GM18499 (cell line): ENCODE measurements at regions not wholly inside any gene's neighbourhood (a gene's known extent, or its start where the extent isn't known, plus 50 kb on each side); places are given as distances from the start of the nearest gene placed in this dataset.
"Not testable (repeated sequence)": the region's sequence is repeated elsewhere in the genome, so short reads cannot be mapped to it uniquely, and the experiment has no call there.

ENCODE experiments used
- ATAC-seq: cut with Tn5 transposase; IDR thresholded peaks from one replicate; pipeline ENCODE4 v1.9.1; 2021; ENCODE audit warnings: moderate number of reproducible peaks; ENCODE audit not compliant: insufficient read depth, unreplicated experiment

DNA sequence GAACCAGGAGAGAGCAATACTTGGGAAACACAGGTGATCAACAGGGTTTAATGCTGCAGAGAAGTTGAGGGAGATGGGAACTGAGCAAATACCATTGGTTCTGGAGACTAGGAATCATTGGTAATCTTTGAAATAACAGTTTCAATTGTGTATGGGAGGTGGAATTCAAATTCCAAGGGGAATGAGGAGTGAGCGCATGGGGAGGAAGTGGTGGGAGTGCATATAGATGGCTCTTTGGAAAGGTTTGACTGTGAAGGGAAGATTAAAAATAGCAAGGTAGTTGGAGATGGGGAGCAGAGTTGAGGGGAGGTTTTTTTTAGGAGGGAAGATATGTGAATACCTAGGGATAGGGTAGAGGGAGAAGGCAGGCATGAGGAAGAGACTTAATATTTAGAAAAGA is 51.1 kb upstream of the ROPN1 start:
- ATAC-seq = no peak

GRCh38 chr3:124044956-124045355 is 53.0 kb upstream of the ROPN1 start:
- no peak for ATAC-seq

GRCh38 chr3:124048967-124049798 is 57.3 kb upstream of the ROPN1 start:
- ATAC-seq = no peak

DNA sequence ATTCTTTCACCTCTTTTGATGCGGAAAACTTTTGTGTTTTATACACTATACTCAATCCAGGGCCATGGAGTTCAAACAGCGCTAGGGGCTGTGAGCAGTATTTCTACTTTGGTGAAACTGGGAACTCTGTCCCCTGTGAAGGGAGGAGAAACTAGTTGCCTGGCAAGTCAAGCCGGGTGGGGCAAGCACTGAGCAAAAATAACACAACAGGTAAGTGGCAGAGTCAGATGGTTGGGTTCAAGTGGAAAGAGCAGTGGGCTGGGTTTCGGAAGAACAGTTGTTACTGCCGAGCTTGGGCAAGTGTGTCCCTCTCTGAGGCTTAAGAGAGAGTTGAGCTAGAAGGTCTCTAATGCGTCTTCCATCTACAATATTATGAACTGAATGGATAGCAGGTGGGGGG is 59.7 kb upstream of the ROPN1 start:
- no peak for ATAC-seq

DNA sequence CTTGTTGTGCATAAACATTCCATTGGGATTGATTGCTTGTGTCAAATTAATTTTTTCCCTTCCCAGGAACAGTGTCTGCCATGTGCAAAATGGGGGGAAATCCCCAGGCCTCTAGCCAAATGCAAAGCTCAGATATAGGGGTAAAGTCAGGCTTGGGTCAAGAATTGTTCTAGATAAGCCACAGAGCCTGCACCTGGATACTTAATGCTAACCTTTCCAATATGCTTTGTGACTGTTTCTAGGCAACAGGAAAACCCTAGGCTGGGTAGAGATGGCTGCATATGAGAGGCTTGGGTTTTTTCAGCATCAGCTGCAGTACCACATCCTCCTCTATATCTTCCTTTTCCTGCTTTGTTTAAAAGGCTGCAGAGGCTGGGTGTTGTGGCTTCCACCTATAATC is 61.9 kb upstream of the ROPN1 start:
- ATAC-seq = no peak

GRCh38 chr3:124056846-124057245 is 64.9 kb upstream of the ROPN1 start:
- ATAC-seq = no peak

DNA sequence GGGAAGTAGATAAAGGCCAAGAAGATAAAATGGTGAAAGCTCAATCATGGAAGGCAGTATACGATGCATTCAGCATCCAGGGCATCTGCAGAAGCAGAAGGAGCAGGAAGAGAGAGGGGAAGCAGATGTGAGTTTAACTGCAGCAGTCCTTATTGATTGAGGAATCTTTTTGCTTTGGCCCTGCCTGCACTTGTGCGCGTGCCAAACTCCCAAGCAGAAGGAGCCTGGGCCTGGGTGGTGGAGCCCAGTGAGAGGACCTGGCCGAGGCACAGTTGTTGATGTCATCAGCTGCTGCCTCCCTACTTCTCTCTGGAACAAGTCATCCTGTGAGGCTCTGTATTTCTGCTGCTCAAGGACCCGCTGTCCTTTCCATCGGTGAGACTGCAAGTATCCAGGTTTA is 65.5 kb upstream of the ROPN1 start:
- ATAC-seq = no peak

DNA sequence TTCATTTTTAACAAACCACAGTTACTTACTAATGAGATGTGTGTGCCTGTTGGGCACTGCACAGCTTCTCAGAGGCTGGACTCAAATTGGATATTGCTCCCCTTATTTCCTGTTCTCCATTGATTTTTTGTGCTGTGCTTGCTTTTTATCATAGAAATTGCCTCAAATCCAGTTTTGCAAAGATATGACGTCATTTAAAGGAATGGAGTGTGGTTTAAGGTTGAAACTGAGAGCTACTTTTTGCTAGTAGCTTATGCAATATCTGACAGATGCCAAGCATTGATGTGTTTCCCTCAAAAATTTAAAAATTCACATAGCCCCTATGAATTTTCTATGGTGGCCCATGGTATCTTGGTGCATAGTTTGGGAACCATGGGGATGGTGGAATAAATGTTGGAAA is 67.7 kb upstream of the ROPN1 start:
- no peak for ATAC-seq

DNA sequence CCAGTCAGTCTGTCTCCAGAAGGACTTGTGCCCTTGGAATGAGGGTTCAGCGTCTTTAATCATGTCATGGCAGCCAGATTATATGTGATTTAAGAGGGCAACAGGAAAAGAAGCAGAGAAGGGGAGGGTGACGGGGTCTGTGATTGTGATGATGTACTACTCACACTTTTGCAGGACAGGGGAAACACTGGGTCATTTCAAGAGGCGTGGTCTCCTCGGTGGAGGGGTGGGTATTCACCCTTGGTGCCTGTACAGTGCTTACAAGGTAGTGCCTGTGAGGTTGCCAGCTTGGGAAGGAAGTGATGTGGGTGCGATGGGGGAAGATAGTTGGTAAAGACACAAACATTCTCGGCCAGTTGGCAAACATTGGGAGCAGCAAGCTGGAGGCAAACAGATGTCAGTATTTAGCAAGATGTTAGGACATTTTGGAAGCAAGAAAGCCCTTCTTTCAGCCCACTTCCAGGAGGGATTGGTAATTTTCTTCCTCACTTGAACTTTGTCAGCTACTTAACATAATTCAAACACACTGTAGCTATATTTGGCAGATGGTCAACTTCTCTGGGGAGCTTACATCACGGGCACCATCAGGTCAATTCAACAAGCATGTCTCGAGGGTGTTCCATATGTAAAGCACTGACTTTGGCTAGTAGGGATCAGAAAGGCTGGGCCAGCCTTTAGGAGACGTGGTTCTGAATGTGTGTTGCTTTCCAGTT is 71.4 kb upstream of the ROPN1 start:
- no peak for ATAC-seq

DNA sequence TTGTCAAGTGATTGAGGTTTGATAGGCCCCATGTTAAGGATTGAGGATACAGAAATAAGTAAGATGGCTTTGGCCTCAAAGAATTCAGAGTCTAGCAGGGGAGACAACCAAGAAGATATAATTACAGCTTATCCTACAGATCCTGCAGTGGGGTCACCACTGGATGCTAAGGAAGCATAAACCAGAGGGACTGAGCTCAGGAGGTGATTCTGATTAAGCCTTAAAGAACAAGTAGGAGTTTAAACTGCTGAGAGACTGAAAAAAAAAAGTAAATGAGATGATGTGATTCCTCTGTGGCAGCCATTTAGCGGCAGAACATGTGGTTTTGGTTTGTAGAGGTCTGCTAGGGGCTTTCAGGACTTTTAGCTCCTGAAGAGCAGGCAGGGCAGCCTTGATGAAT is 72.1 kb upstream of the ROPN1 start:
- ATAC-seq = no peak

GRCh38 chr3:124066543-124066942 is 74.6 kb upstream of the ROPN1 start:
- not testable (repeated sequence) for ATAC-seq

DNA sequence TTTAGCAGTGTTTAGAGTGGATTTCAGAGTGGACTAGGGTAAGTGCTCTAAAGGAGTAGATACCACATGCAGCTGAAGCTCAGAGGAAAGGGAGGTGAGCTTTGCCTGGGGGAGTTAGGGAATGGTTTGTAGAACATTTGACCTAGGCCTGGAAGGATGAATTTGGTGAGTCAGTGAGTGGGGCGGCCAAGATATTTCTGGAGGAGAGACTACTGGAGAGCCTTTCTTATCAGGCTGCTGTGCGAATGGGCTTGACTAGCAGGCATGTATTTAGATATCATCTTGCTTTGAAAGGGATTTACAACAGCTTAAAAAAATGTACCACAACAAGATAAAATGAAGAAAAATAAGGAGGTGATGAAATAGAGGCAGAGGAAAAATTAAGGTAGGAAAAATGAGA is 77.8 kb upstream of the ROPN1 start:
- not testable (repeated sequence) for ATAC-seq

DNA sequence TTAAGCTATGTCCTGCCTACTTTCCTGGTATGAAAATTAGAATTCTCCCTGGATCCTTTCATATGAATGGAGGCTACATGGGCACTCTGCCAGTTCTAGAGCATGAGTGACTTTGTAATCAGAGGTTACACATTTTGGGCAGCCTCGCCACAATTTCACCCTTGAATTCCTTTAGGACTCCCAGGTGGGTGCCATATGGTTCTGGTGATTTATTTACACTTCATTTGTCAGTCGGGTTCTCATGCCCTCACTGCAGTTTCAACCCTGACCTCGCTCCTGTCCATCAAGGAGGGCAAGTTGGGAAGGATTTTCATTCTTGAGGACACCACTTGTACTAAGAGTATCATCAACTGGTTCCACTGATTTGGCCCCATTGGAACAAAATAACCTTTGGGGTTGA is 83.2 kb upstream of the ROPN1 start:
- not testable (repeated sequence) for ATAC-seq

DNA sequence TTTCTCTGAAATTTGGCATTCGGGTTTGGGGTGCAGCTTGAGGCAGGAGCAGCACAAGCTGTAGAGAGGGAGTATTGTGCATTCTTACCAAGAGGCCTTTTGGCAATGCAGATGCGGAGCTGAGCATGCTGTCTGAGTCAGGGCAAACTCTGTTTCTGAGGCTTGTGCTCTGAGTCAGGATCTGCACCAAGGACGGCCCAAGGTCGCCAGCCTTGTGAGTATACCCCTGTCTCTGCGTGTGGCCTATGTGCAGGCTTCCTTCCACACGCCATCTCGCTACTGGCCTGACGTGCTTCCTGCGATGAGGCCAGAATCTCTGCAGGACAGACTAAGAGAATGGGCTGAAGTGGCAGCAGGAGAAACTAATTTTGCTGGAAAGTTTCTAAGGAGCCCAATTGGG is 83.8 kb upstream of the ROPN1 start:
- no peak for ATAC-seq

- no peak for ATAC-seq
Observed at GRCh38 chr3:124076235-124076634, 84.3 kb upstream of the ROPN1 start.

- no peak for ATAC-seq
Observed at GRCh38 chr3:124078953-124079911, 87.3 kb upstream of the ROPN1 start.

GRCh38 chr3:124079912-124080276 is 88.0 kb upstream of the ROPN1 start:
- no peak for ATAC-seq

DNA sequence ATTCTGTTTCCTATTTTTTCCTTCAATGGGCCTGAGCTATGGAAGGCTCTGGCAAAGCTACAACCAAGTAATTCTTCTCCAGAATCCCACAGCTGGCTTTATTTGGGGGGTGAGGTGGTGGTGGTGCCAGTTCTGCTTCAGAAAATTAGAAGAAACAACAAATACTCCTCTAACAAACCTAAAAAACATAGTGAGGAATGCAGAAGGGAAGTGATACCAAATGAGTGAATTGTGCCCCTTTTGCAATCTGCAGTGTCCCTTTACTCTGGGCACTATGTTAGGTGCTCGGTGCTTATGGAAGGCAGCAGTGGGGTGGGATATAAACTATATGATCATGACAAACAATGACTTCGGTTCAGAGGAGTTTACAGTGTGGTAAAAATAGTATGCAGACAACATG is 90.4 kb upstream of the ROPN1 start:
- no peak for ATAC-seq

GRCh38 chr3:124084022-124084881 is 92.3 kb upstream of the ROPN1 start:
- no peak for ATAC-seq

- ATAC-seq = no peak
Observed at GRCh38 chr3:124088801-124089200, 96.9 kb upstream of the ROPN1 start.
